HG02610 (cell line): ENCODE measurements at regions not wholly inside any gene's neighbourhood (a gene's known extent, or its start where the extent isn't known, plus 50 kb on each side); places are given as distances from the start of the nearest gene placed in this dataset.

Experiments used
- ATAC-seq: cut with Tn5 transposase; IDR thresholded peaks from one replicate; pipeline ENCODE4 v1.9.1; 2021; ENCODE audit warnings: mild to moderate bottlenecking, moderate library complexity; ENCODE audit not compliant: unreplicated experiment

DNA sequence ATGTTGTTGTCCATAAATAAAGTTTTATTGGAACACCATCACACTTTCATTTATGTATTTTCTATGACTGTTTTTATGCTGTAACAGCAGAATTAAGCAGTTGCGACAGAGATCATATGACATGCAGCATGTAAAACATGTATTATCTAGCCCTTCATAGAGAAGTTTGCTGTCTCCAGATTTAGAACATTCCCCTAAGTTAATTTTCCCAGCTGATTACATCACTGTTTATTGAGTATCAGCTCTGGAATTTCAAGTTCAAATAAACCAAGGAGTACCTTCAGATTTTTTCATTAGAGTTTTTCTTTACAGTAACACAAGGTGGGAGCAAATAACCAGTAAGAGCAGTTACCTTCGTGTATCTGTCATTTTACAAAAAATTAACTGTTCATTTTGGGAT, 792.8 kb downstream of the USP25 start:
- ATAC-seq: no peak

DNA sequence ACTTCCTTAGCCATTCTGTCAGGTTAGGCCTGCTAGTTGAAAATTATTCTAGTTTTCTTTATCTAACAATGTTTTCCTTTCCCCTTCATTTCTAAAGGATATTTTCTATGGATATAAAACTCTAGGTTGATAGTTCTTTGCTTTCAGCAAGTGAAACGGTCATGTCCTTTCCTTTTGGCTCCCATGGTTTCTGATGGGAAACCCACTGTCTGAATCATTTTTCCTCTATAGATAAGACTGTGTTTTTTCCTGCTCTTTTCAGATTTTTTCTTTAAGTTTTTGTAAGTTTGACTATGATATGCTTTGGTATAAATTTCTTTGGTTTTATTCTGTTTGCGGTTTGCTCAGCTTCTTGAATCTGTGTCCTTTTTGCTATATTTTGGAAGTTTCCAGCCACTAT, 800.9 kb downstream of the USP25 start:
- ATAC-seq: no peak

DNA sequence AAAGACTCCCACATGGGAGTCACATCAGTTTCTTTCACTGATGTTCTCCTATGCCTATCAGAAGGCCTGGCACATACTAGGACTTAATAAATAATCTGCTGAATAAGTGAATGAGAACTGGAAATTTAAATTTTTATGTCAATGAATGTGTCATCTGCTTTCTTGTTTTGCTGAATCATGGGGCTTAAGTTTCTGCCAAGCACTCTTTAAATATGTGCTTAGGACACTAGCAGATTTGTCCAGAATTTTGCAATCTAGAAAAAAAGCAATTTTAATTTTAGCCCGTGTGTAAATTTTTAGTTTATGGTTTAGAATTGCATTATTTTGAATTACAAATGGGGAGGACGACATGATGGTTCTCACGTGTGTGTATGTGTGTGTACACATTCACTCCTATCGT, 803.1 kb downstream of the USP25 start:
- no peak for ATAC-seq

DNA sequence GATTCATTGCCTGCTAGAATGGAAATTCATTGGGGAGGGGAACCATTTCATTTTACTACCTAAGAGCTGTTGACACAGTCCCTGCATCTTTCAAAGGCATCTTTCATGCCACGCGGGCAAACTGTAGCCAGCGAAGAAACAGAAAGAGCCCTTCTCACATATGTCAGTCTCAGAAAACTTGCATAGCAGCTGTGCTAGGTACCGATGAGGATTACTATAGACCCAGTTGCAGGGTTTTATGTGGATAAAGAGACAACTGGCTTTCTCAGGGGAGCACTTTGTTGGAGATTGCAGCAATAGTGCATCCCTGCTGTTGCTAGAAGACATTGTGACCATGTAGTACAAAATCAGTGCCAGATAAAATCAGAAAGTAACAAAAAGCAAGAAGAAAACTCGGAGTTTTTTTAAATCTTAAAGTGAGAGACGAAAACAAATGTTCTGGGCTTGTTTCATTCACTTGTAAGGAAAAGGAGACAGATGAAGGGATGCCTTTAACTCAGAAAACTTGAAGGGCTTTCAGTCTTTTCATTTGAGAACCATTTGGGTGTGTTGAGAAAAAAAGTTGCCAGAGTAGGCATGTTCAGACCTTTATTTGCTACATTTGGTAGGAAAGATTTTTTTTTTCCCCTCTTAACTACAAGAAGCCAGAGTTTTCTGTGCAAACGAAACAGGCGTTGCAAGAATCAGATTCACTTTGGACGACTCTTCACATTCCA, 804.1 kb downstream of the USP25 start:
- no peak for ATAC-seq

DNA sequence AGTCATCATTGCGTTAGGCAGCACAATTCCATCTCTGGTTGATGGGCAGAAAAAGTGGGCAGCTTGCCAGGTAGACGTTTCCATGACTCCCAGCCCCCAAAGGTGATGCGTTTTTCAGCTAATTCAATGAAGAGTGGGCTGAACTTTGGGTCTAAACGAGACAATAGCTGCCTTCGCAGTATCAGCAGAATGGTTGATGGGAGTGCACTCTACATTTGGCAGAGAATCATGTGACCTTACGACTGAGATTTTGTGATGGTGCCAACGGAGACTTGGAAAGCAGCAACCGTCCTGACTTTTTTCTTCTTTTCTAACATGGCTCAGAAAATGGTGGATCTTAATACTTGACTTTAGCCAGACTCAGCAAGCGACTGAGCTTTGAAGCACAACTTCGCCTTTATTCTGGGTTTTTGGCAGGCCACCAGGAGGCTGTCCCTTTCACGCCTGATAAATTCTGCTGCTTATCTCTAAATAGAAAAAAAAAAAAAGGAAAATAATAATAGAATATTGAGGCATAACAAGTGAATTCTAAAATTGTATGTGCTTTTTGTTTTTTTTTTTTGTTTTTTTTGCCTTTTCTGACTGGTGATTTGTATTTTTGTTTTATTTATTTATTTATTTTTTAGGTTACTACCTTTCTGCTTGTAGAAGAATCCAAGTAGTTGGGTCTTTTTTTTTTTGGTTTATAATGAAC, 804.8 kb downstream of the USP25 start:
- ATAC-seq: no peak

DNA sequence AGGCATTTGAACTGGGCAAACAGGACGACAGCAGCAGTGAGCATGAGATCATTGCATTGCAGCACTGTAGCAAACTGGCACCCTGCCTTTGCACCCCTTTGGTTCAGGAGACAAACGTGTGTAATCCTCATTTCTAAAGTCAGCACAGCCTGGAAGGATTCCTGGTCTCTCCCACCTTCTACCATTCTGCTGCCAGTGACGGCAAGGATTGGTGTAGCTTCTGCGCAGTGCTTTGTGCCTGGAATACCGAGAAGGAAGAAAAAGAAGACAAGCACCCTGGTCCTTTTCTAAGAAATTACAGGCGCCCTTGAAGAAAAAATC, 805.3 kb downstream of the USP25 start:
- no peak for ATAC-seq

DNA sequence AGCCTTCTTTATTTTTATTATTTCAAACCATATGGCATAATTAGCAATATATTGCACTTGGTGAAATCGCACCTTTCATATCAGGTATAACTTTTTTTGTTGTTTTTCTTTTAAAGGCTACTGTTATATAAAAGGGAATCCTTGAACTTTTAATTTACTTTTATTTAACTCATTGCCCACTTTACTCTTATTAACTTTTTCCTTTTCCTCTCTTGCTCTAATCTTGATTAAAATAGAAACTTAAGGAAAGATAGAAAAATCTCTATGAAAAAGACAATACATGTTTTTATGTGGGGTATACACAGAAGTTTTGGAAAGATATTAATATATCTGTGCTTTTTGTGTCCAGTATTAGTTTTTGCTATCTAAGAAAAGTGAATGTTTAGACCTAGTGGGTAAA, 805.8 kb downstream of the USP25 start:
- no peak for ATAC-seq

DNA sequence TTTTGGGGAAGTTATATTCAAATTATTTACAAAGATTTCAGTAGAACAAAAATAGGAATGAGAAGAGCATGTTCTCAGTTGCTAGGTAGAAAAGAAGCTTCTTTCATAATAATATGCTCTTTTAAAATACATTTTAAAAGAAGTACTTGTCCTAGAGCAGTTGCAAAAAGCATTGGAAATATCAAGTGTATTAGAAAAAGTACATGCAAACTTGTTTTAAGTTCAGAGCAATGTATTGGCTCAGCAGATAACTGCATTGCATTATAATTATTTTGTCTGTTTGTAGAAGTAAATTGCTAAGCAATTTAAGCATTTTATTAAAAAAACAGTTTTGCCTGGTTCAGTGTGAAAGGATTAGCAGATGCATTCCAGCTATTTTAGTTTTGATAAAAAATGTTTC, 806.4 kb downstream of the USP25 start:
- no peak for ATAC-seq

DNA sequence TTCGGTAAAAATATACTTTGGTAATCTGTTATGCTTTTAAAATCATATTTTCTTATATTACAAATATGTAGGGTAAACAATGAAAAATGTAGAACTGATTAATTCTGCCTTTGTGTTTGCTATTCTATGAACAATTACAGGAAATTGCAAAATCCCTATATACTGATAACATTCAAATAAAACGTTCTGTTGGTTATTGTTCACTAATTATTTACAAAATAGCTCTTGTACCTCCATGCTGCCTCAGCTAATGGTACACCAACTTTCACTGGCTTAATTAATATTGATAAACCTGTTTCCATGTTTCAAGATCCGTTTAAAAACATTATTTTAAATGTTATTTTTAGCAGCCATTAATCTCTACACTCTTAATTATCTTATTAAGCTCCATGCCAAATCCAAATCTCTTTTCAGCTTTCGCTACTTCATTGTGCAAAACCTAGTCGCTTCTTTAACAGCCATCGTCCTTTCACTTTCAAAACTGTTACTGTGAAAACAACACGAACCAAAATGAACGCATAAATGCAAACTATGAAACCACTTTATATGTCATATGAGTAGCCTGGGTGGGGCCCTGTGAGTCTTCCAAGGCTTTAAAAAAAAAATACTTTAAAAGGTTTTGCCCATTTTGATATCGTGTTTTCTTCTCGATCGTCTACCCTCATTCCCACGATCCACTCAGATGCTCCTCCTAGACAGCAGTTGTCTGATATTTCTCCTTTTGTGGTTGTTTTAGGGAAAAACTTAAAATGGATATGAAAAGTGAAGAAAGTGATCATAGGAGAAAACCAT, 807.1 kb downstream of the USP25 start:
- ATAC-seq: no peak

DNA sequence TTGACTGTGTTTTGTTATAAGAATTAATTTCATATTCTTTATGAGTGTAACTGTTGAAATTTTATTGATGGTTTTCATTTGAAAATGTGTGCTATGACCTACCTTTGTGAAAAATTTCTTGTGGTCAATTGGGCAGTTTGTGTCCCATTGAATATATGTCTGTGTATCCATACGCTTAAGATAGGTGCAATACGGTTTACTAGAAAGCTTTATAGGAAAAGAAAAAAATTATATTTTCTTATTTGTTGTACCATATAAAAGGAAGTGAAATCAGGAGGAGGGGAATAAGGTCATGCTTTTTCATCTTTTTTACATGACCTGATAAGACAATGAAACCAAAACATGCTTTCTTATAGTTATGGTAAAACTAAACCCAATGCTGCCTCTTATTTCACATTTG, 807.7 kb downstream of the USP25 start:
- ATAC-seq: no peak

DNA sequence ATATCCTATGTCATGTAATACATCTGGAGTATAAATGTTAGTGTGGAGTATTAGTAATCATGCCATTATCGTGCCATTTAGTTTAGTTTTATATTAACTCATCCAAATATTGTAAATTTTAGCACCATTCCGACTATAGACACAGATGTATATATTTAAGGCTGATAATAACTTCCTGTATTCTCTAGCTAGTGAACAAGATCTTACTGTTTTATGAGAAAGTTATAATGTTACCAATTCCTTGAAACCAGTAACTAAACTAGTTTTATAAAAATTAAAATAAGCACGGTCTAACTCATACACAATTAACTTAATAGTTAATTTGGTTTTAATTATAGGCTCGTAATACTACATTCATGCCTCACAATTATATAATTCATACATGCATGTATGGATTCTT, 808.6 kb downstream of the USP25 start:
- no peak for ATAC-seq

DNA sequence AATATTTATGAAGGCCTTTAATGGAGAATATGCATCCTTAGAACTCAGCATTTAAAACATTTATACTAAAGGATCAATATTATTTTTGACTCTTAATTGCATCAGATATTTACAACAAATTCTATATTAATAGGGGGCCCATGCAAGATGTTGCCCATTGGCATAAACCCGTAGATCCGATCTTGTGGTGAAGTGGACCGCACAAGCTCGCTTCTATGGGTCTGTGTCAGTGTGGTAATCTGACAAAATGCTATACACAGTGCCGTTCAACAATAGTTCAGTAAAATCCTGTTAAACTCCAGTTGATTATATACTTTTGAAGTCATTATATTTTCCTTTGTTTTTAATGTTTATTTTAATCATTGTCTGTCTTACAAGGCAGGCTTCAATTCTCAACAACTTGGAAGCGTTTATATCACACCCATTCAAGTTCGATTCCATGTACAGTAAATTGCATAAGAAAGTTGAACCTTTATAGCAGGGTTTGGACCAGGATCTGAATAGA, 809.2 kb downstream of the USP25 start:
- ATAC-seq: no peak

DNA sequence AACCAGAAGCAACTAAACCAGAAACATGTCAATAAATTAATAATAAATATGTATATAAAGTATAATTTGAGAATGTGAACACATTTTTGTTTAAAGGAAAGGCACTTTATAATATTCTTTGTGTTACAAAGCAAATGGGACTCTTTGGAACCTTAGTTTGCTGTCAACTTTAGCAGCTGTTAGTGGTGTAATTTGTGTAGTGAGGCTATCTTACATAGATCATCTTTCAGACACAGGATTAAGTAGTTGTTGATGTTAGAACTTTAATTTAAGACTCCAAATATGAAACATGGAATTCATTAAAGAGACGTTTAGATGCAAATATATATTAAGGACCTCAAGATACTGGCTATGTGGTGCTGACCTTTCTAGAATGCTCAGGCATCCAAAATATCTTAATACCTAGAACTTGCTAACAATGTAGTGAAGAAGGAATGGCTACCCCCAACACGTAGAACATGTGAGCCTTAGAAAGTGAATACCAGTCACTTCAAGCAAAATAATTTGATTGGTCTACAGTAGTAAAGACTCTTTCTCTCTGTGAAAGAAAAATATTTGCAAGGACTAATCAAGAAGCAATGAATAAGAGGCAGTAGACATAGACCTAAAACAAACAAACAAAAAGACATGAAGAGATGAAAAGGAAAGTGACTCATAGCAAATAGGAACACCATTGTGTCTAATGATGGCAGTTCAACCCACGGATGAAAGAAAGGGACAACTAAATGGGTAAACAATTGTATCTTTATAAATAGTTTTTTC, 811.4 kb downstream of the USP25 start:
- ATAC-seq: no peak

DNA sequence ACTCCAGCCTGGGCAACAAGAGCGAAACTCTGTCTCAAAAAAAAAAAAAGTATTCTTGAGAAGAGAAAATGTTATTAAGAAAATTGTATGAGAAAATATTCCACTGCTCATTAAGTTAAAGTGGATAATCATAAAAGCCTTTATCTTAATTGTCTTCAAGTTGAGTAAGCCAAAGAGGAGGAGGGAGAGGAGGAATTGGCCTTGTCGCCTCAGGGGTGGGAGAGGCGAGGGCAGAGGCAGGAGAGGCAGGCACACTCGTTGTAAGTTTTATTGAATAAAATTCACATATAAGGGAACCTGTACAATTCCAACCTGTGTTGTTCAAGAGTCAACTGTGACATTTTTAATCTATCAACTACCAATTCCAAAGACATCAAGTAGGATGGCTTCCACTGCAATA, 820.3 kb downstream of the USP25 start:
- ATAC-seq: no peak

DNA sequence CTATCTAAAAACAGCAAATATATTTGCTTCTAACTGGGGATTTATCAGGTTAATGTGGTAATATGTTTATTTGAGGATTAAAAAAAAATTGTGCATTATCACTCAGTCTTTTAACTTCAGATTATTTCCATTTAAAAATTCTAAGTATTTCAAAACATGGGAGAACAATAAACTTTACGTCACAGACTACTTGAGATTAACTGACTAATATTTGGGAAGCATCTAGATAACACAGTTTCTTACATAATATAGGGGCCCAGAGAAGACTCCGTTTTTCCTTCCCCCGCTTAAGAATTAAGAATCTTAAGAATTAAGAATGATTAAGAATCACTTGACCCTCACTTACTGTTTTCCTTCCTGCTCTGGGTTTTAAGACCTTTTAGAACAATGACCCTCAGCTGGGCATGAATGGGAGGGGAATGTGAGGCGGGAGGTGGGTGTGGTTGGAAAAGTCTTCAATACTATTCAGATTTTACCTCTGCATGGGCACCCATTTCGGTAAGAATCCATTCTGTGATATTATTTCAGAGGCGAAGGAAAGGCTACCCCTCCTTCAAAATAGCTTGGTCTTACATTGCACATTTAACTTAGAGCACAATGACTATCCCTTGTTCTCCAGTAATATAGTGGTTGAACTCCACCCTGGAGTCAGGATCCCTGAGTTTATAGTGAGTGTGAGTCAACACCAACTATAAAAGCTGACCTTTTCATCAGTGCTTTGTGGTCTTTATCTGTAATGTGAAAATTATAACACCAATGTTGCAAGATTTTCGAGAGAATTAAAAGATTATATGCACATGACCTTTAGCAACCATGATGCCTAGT, 821.3 kb downstream of the USP25 start:
- ATAC-seq: no peak

DNA sequence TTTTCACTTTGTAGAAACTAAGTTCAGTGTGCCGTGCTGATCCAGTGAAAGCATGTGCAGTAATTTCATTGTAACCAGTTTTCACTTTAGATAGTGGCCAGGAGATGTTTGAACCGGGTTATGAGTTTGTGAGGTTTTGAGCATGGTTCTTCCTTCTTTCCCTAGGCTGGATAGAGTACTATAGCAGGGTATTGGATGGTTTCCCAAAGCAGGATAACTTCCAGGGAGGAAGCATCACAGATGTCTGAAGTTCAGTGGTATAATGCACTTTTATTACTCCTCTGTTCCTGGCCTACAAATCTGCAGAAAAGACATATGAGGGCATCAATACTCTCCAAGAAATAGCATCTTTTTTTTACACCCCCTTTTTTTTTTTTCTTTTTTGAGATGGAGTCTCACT, 823.1 kb downstream of the USP25 start:
- ATAC-seq: no peak

DNA sequence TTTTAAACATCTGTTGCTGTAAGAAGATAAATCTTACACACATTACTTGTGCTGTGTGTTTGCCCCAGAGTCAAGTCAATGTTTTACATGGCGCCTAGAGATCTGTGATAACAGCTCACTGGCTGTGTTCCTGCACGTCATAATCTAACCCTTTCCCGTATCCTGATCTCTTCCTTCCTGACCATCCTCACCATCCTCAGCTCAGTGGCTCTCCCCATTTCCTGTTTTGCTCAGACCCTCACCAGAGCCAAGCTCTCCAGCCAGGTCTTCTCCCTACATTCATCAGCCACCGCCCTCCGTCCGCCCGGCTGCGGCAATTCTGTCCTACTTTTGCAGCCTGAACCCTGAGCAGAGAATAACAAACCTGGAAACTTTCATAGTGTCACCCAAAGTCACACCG, 824.7 kb downstream of the USP25 start:
- no peak for ATAC-seq

DNA sequence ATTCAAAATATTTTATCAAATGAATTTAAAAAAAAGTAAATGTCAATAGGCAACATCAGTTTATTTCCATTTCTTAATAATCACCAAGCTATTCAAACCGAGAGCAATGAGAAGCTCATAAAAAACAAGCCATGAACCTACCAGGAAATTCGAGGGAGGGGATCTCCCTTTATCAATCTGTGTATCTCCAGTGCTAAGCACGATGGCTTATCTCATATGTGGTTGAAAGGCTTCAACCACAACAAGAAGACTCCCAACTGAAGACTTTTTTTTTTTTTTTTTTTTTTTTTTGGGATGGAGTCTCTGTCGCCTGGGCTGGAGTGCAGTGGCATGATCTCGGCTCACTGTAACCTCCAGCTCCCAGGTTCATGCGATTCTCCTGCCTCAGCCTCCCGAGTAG, 833.3 kb downstream of the USP25 start:
- ATAC-seq: no peak

DNA sequence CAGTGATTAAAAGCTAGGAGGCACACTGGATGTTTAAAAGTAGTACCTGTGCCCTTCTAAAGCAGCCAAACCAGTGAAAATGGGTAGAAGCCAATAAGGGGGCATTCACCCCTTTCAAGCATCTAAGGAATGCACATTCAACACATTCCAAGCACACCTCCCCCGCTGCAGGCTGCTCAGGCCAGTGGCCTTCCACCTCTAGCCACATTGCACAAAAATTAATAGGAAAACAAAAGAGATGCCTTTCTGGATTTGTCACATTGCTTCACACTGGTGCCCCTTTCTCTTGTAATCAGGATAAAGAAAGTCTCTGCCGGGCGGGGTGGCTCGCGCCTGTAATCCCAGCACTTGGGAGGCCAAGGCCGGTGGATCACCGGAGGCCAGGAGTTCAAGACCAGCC, 834.0 kb downstream of the USP25 start:
- ATAC-seq: no peak

DNA sequence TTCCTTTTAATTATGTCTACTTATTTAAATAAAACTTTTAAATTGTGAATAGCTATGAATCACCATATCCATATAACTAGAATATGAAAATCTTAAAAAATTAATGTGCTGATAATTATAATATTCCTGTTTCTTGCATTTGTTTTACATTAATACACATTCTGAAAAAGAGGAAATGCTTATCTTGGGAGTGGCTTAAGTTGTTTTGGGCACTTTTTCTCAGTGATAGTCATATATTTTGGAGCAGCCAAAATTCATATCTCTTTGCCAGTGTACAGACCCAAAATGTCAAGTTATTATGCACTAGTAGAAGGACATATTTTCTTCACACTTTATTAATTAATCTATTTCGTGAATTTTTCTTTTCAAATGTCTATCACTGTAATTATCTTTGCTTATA, 838.5 kb downstream of the USP25 start:
- no peak for ATAC-seq
